ENCODE measurements at regions not wholly inside any gene's neighbourhood (a gene's known extent, or its start where the extent isn't known, plus 50 kb on each side); places are given as distances from the start of the nearest gene placed in this dataset.

GRCh38 chr10:20981419-20981953 is 84.4 kb upstream of the NEBL start:
- no peak for DNase-seq (ENCODE audit: low read depth)

GRCh38 chr10:20978617-20979016 is 81.5 kb upstream of the NEBL start:
- DNase-seq (ENCODE audit: low read depth): no peak

- no peak for DNase-seq (ENCODE audit: low read depth)
These were observed 80.2 kb upstream of the NEBL start for GRCh38 chr10:20977300-20977699.

- no peak for DNase-seq (ENCODE audit: low read depth)
These were observed 79.8 kb upstream of the NEBL start for GRCh38 chr10:20976891-20977290.

- no peak for DNase-seq (ENCODE audit: low read depth)
These were observed 79.3 kb upstream of the NEBL start for GRCh38 chr10:20976390-20976789.

- no peak for DNase-seq (ENCODE audit: low read depth)
These were observed 78.1 kb upstream of the NEBL start for GRCh38 chr10:20975236-20975635.

- DNase-seq (ENCODE audit: low read depth): no peak
These were observed 75.8 kb upstream of the NEBL start for GRCh38 chr10:20972925-20973324.

GRCh38 chr10:20971901-20972300 is 74.8 kb upstream of the NEBL start:
- DNase-seq (ENCODE audit: low read depth): peak; percentile 73

- DNase-seq (ENCODE audit: low read depth): no peak
These were observed 73.6 kb upstream of the NEBL start for GRCh38 chr10:20970708-20971107.

GRCh38 chr10:20970044-20970443 is 72.9 kb upstream of the NEBL start:
- DNase-seq (ENCODE audit: low read depth): no peak

GRCh38 chr10:20966426-20966825 is 69.3 kb upstream of the NEBL start:
- no peak for DNase-seq (ENCODE audit: low read depth)

GRCh38 chr10:20963721-20964595 is 66.8 kb upstream of the NEBL start:
- DNase-seq (ENCODE audit: low read depth): no peak

GRCh38 chr10:20963056-20963455 is 65.9 kb upstream of the NEBL start:
- DNase-seq (ENCODE audit: low read depth): peak; percentile 83

- no peak for DNase-seq (ENCODE audit: low read depth)
These were observed 65.1 kb upstream of the NEBL start for GRCh38 chr10:20962165-20962564.

- no peak for DNase-seq (ENCODE audit: low read depth)
These were observed 62.1 kb upstream of the NEBL start for GRCh38 chr10:20959242-20959641.

GRCh38 chr10:20958764-20959163 is 61.7 kb upstream of the NEBL start:
- no peak for DNase-seq (ENCODE audit: low read depth)

GRCh38 chr10:20958225-20958624 is 61.1 kb upstream of the NEBL start:
- no peak for DNase-seq (ENCODE audit: low read depth)

GRCh38 chr10:20957744-20958143 is 60.6 kb upstream of the NEBL start:
- DNase-seq (ENCODE audit: low read depth): no peak

- peak; percentile 16 for DNase-seq (ENCODE audit: low read depth)
These were observed 59.7 kb upstream of the NEBL start for GRCh38 chr10:20956843-20957242.

- DNase-seq (ENCODE audit: low read depth): no peak
These were observed 58.3 kb upstream of the NEBL start for GRCh38 chr10:20955355-20955893.

- no peak for DNase-seq (ENCODE audit: low read depth)
These were observed 57.4 kb upstream of the NEBL start for GRCh38 chr10:20954519-20954918.

- DNase-seq (ENCODE audit: low read depth): no peak
These were observed 56.0 kb upstream of the NEBL start for GRCh38 chr10:20953120-20953519.

GRCh38 chr10:20949967-20950366 is 52.9 kb upstream of the NEBL start:
- DNase-seq (ENCODE audit: low read depth): no peak

All from renal cortical epithelial cell (primary cell).